Ishikawa (cell line): ENCODE measurements at regions not wholly inside any gene's neighbourhood (a gene's known extent, or its start where the extent isn't known, plus 50 kb on each side); places are given as distances from the start of the nearest gene placed in this dataset.

Source experiments
- CEBPB ChIP-seq: IDR thresholded peaks from 2 replicates; pipeline ENCODE4 v1.6.1; 2012
- CREB1 ChIP-seq: IDR thresholded peaks from 2 replicates; pipeline ENCODE4 v1.6.1; 2012; ENCODE audit warnings: low read depth
- EGR1 ChIP-seq: IDR thresholded peaks from 2 replicates; pipeline ENCODE4 v1.6.1; 2012
- EP300 ChIP-seq: IDR thresholded peaks from 2 replicates; pipeline ENCODE4 v1.6.1; 2012; ENCODE audit warnings: borderline replicate concordance
- FOXM1 ChIP-seq: IDR thresholded peaks from 2 replicates; pipeline ENCODE4 v1.6.1; 2012; ENCODE audit warnings: low read depth, borderline replicate concordance
- MAX ChIP-seq: IDR thresholded peaks from 2 replicates; pipeline ENCODE4 v1.6.1; 2012
- NFIC ChIP-seq: IDR thresholded peaks from 2 replicates; pipeline ENCODE4 v1.6.1; 2012
- RAD21 ChIP-seq: IDR thresholded peaks from 2 replicates; pipeline ENCODE4 v1.6.1; 2012; ENCODE audit warnings: low read depth
- REST ChIP-seq: IDR thresholded peaks from 2 replicates; pipeline ENCODE4 v1.6.1; 2012; ENCODE audit warnings: low read depth, mild to moderate bottlenecking
- TAF1 ChIP-seq: IDR thresholded peaks from 2 replicates; pipeline ENCODE4 v1.6.1; 2012; ENCODE audit warnings: low read depth, mild to moderate bottlenecking
- TCF12 ChIP-seq: IDR thresholded peaks from 2 replicates; pipeline ENCODE4 v1.6.1; 2012; ENCODE audit warnings: low read depth
- TEAD4 ChIP-seq: IDR thresholded peaks from 2 replicates; pipeline ENCODE4 v1.6.1; 2012
- USF1 ChIP-seq: IDR thresholded peaks from 2 replicates; pipeline ENCODE4 v1.6.1; 2012
- YY1 ChIP-seq: IDR thresholded peaks from 2 replicates; pipeline ENCODE4 v1.6.1; 2012; ENCODE audit warnings: low read depth
- ZBTB7A ChIP-seq: IDR thresholded peaks from 2 replicates; pipeline ENCODE4 v1.6.1; 2012; ENCODE audit warnings: low read depth

- peak; percentile 54; the same call in 1 of the 2 replicates for TF ChIP-seq FOXM1
- TF ChIP-seq YY1, result no peak
- TF ChIP-seq MAX, result peak; percentile 43; the same call in 1 of the 2 replicates
- peak; percentile 65 for TF ChIP-seq NFIC
- no peak for TF ChIP-seq TAF1
- TF ChIP-seq USF1, result no peak
- TF ChIP-seq CEBPB, result no peak
- TF ChIP-seq ZBTB7A, result no peak
- TF ChIP-seq TCF12, result peak; percentile 66
- 0 out of 2 replicates have a peak, but pooled peaks have one; percentile 2 for TF ChIP-seq RAD21
- TF ChIP-seq EGR1, result no peak
- TF ChIP-seq EP300, result peak; percentile 78
- no peak; the same call in none of the 2 replicates for TF ChIP-seq TEAD4
- TF ChIP-seq CREB1, result no peak
- no peak for TF ChIP-seq REST
These were observed 190.4 kb downstream of the SALL1 start for GRCh38 chr16:50960517-50961202.

GRCh38 chr16:50957056-50957455 lies 194.0 kb downstream of the SALL1 start:
- TF ChIP-seq TCF12 (no peak), YY1 (no peak), FOXM1 (no peak), USF1 (no peak), EP300 (no peak), ZBTB7A (no peak), TEAD4 (no peak), CREB1 (no peak), TAF1 (no peak), MAX (no peak), REST (no peak)

- TF ChIP-seq EP300, result no peak
- no peak for TF ChIP-seq CREB1
- no peak for TF ChIP-seq REST
- TF ChIP-seq CEBPB, result no peak
- no peak for TF ChIP-seq TAF1
- no peak for TF ChIP-seq ZBTB7A
- no peak for TF ChIP-seq TCF12
- no peak for TF ChIP-seq EGR1
- no peak for TF ChIP-seq MAX
- no peak for TF ChIP-seq TEAD4
- no peak for TF ChIP-seq NFIC
- TF ChIP-seq USF1, result no peak
- no peak for TF ChIP-seq YY1
- TF ChIP-seq RAD21, result no peak
- TF ChIP-seq FOXM1, result no peak
These were observed 194.4 kb downstream of the SALL1 start for GRCh38 chr16:50956637-50957036.

GRCh38 chr16:50955311-50955710 lies 195.8 kb downstream of the SALL1 start:
- TF ChIP-seq ZBTB7A (no peak), CEBPB (no peak), TCF12 (no peak), TAF1 (no peak), TEAD4 (no peak), RAD21 (no peak), EGR1 (no peak), EP300 (no peak), MAX (no peak), YY1 (no peak), REST (no peak), USF1 (no peak), FOXM1 (no peak), CREB1 (no peak), NFIC (no peak)
